SW 1271 (cell line): ENCODE measurements at regions not wholly inside any gene's neighbourhood (a gene's known extent, or its start where the extent isn't known, plus 50 kb on each side); places are given as distances from the start of the nearest gene placed in this dataset.

Experiments
- DNase-seq, 2 experiments: peaks; one replicate each; lab custom pipeline; 2025; lab: John Stamatoyannopoulos, UW

GRCh38 chr12:115708801-115709200 lies 568.7 kb downstream of the MED13L start:
- no peak for DNase-seq

GRCh38 chr12:115700896-115701465 lies 576.5 kb downstream of the MED13L start:
- no peak for DNase-seq

- no peak for DNase-seq
Measured at GRCh38 chr12:115700081-115700480, 577.4 kb downstream of the MED13L start.

DNA sequence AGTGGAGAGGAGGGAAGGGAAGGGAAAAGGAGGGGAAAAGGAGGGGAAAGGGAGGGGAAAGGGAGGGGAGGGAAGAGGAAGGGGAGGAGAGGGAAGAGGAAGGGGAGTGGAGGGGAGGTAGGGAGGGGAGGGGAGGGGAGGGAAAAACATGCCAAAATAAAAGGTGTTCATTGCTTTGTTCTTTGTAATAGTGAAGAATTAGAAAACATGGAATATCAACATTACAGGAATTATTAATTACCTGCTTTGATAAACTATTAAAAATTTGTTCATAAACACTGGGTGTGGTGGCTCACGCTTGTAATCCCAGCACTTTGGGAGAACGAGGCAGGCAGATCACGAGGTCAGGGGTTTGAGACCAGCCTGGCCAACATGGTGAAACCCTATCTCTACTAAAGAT lies 579.2 kb downstream of the MED13L start:
- DNase-seq = no peak

DNA sequence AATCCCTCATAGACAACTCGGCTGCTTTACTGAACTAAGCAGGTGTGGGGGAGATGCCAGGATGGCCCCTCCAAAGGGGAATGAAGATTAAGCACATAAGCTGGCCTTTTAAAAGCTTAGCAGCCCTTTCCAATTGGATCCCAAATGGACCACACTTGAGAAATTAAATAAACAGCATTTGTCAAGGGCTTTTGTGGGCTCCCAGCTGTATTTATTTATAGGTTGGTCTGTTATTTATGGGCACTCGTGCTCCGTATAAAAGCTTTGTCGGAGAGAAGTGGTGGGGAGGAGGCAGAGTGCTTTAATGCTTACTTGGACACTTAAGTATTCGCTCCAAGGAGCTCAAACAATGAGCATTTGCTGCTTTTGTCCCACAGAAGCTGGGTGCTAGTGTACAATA lies 580.2 kb downstream of the MED13L start:
- no peak for DNase-seq

- DNase-seq = no peak
Measured at GRCh38 chr12:115694564-115694963, 582.9 kb downstream of the MED13L start.

DNA sequence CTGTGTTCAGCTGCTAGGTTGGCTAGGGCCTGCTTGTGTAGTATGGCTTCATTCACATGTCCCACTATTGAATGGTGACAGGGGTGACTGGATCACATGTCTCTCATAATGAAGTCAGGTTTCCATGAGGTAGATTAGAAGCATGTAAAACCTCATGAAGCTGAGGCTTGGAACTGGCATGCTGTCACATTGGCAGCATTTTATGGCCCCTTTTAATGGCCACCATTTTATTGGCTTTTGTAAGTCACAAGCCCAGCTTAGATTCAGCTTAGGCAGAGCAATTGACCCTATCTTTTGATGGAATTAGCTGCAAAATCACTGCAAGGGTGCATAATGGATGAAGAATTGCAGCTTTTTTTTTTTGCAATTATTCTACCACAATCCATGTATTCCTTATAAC lies 583.5 kb downstream of the MED13L start:
- no peak for DNase-seq

- no peak for DNase-seq
Measured at GRCh38 chr12:115691123-115691522, 586.4 kb downstream of the MED13L start.

- no peak for DNase-seq
Measured at GRCh38 chr12:115687094-115687493, 590.4 kb downstream of the MED13L start.

DNA sequence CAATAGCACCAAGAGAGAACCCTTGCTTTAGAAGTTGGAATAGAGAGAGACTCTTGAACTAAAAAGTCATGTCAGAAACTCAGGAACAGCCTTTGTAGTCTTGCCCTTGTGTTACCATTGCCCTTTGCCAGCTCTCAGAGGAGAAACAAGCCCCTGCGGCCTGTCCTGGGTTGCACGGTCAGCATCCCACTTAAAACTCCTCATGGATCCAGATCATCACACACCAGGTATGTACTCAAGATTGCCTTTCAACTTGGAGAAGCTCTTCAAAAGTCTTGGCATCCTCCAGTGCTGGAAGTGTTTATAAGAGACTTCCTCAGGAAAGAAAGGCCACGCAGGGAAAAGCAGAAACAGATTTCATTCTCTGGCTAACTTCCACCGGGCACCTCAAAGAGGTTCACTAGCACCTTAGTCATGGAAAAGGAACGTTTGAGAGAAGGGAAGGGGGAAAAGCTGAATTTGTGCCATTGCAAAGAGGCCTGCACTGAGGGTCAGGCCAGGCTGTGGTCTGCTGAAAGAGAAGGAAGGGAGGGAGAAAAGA lies 594.2 kb downstream of the MED13L start:
- no peak for DNase-seq

DNA sequence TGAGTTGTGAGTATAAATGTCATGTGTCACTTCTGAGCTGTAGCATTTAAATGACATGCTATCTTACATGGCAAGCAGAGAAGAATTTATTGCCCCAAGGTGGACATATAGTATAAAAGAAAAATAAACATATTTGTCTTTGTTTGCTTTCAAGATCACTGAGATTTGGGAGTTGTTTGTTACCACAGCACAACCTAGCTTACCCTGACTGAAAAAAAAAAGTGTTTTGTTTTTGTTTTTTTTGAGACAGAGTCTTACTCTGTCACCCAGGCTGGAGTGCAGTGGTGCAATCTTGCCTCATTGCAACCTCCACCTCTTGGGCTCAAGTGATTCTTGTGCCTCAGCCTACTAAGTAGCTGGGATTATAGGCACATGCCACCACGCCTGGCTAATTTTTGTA lies 596.5 kb downstream of the MED13L start:
- no peak for DNase-seq

GRCh38 chr12:115672506-115673080 lies 604.9 kb downstream of the MED13L start:
- DNase-seq = no peak

GRCh38 chr12:115672086-115672485 lies 605.4 kb downstream of the MED13L start:
- no peak for DNase-seq

DNA sequence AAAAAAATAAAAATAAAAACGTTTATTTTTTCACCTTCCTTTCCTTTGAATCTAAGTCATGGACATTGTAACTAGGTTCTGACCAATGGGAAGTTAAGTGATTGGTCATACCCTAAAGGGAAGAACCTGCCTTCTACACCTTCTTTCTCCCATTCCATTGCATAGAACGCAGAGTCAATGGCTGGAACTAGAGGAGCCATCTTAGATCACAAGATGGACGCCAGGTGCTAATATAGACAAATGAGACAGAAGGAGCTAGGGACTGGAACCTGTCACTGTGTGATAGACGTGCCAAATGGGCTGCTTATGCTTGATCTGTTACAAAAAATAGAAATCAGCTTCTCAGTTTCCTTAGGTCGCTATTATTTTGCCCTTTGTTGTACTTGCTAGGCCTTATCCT lies 606.6 kb downstream of the MED13L start:
- DNase-seq = no peak

- no peak for DNase-seq
Measured at GRCh38 chr12:115667116-115667515, 610.4 kb downstream of the MED13L start.

DNA sequence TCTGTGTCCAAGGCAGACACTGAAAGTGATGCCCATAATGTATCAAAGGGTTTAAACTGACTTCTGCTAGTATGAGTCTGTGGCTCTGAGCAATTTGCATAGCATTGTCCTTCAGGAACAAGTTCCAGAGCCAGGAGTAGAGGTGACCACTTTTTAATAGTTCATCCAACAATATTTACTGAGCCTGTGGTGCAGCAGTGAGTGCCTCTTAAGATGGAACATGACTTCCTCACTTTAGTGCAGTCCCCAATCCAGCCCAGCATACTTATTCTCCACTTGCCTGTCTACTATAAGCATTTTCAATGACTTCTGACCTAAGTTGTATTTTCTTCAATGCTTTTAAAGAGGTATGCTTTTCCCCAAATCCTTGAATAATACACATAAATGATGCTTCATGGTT lies 611.3 kb downstream of the MED13L start:
- DNase-seq = no peak

DNA sequence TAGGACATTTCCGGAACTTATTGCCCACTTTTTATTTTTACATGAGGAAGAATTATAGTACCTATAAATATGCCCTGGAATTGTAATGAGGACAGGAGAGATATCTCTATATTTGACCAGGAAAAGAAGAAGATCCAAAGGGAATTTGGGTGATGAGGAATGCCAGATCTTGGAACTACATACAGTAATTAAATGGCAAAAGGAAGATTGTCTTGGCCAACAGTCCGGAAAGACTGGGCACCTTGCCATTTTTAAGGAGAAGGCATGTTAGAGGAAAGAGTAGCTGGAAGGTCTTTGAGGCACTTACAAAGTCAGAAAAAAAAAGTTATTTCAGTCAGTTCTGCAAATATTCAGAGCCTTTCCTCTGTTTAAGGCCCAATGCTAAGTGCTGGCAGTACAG lies 616.4 kb downstream of the MED13L start:
- no peak for DNase-seq

- no peak for DNase-seq
Measured at GRCh38 chr12:115660211-115660805, 617.2 kb downstream of the MED13L start.

GRCh38 chr12:115659422-115659821 lies 618.1 kb downstream of the MED13L start:
- no peak for DNase-seq

- DNase-seq = no peak
Measured at GRCh38 chr12:115657081-115658013, 620.1 kb downstream of the MED13L start.

DNA sequence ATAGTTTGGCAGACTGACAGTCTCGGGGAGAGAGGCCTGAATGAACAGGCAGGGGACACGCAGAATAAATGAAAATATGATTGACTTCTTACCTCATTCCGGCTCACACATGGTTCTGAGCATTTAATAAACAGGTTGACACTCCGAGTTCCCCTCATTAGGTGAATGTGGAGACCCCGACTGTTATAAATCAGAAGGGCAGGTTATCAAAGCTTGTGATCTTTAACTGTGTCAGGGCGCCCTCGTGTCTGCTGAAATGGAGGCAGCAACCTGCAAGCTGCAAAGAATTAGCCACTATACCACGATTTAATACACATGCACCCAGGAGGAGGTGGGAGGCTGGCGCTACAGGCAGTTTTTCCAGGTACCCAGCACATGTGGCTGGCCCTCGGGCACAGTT lies 627.5 kb downstream of the MED13L start:
- no peak for DNase-seq

- DNase-seq = no peak
Measured at GRCh38 chr12:115648463-115648862, 629.0 kb downstream of the MED13L start.

- DNase-seq = no peak
Measured at GRCh38 chr12:115646210-115646609, 631.3 kb downstream of the MED13L start.
